ENCODE measurements at regions not wholly inside any gene's neighbourhood (a gene's known extent, or its start where the extent isn't known, plus 50 kb on each side); places are given as distances from the start of the nearest gene placed in this dataset.

- Histone ChIP-seq H3K9me3 (replicated peaks in 1 of 2; ENCODE audit: control insufficient read depth in 1 of 2, insufficient read depth in 1 of 2, low read length in 2 of 2) (no peaks in the 10 kb centered on the region), H3K27ac (ENCODE audit: low read depth in 1 of 2, low read length in 2 of 2) (no peak overlapping the region), H4K20me1 (ENCODE audit: insufficient read depth, low read length) (no peaks in the 10 kb centered on the region), H2AFZ (ENCODE audit: insufficient read depth, low read depth, low read length, poor library complexity, severe bottlenecking) (no peak overlapping the region), H3K27me3 (ENCODE audit: control insufficient read depth in 2 of 2, insufficient read depth in 2 of 2, low read length in 2 of 2) (no peaks in the 10 kb centered on the region), H3K4me1 (ENCODE audit: control insufficient read depth in 1 of 2, insufficient read depth in 2 of 2, low read length in 2 of 2) (peaks cover 14 to 25% of the 10 kb centered on the region in 2 donors), H3K9ac (ENCODE audit: insufficient read depth, low read length, poor library complexity, severe bottlenecking) (no peak overlapping the region), H3K36me3 (replicated peaks in 1 of 2; ENCODE audit: control insufficient read depth in 1 of 2, insufficient read depth in 2 of 2, low read length in 2 of 2) (no peaks in the 10 kb centered on the region), H3K79me2 (ENCODE audit: insufficient read depth, low read length) (no peaks in the 10 kb centered on the region), H3K4me3 (replicated peaks in 1 of 3; ENCODE audit: low read depth in 2 of 3, low read length in 3 of 3) (no peak overlapping the region), H3K4me2 (replicated peaks; ENCODE audit: extremely low read depth, low read length, poor library complexity, severe bottlenecking) (no peak overlapping the region)
- intact Hi-C loops (cut with micrococcal nuclease) = no loop called here
- no CpG with 5 or more reads among the region's 4 CpGs for WGBS (ENCODE audit: insufficient coverage)
- no peak overlapping the region for H3K4me3 Mint-ChIP-seq
- TF ChIP-seq, protein P1, sequence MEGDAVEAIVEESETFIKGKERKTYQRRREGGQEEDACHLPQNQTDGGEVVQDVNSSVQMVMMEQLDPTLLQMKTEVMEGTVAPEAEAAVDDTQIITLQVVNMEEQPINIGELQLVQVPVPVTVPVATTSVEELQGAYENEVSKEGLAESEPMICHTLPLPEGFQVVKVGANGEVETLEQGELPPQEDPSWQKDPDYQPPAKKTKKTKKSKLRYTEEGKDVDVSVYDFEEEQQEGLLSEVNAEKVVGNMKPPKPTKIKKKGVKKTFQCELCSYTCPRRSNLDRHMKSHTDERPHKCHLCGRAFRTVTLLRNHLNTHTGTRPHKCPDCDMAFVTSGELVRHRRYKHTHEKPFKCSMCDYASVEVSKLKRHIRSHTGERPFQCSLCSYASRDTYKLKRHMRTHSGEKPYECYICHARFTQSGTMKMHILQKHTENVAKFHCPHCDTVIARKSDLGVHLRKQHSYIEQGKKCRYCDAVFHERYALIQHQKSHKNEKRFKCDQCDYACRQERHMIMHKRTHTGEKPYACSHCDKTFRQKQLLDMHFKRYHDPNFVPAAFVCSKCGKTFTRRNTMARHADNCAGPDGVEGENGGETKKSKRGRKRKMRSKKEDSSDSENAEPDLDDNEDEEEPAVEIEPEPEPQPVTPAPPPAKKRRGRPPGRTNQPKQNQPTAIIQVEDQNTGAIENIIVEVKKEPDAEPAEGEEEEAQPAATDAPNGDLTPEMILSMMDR (IDR thresholded peaks at IDR 0.05) = no peak
- no peaks in the 10 kb centered on the region for H3K36me3 Mint-ChIP-seq
- H3K4me1 Mint-ChIP-seq = peaks cover 21% of the 10 kb centered on the region
- peaks cover 0 to 2% (median 0%) of the 10 kb centered on the region in 3 donors for H3K27me3 Mint-ChIP-seq (ENCODE audit: low read depth in 3 of 3)
- no peak overlapping the region for H3K27ac Mint-ChIP-seq
- no peak for DNase-seq
- H3K9me3 Mint-ChIP-seq = peaks cover 0 to 2% (median 0%) of the 10 kb centered on the region in 7 donors
These were observed 505.5 kb downstream of the LMO4 start for GRCh38 chr1:87834151-87834550.

DNA sequence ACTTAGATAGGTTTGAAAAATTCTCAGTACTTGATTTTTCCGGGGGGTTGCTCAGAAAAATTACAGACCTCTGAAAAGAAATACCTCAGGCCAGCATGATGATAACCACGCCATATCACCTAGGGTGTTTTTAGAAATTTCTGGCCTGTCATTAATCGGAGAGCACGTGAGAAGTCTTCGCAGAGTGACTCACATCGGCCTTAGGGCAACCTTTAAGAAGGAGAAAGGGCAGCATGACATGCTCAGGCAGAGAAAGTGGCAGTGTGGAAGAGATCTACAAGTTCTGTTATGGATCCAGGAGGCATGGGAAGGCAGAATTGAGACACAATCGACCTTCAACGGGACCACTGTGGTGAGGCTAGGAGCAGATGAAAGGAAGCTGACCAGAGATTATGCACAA lies 506.3 kb downstream of the LMO4 start:
- Histone ChIP-seq H4K20me1 (ENCODE audit: insufficient read depth, low read length) (no peaks in the 10 kb centered on the region), H3K27me3 (ENCODE audit: control insufficient read depth in 2 of 2, insufficient read depth in 2 of 2, low read length in 2 of 2) (no peaks in the 10 kb centered on the region), H3K9ac (ENCODE audit: insufficient read depth, low read length, poor library complexity, severe bottlenecking) (no peak overlapping the region), H2AFZ (ENCODE audit: insufficient read depth, low read depth, low read length, poor library complexity, severe bottlenecking) (no peak overlapping the region), H3K36me3 (replicated peaks in 1 of 2; ENCODE audit: control insufficient read depth in 1 of 2, insufficient read depth in 2 of 2, low read length in 2 of 2) (no peaks in the 10 kb centered on the region), H3K79me2 (ENCODE audit: insufficient read depth, low read length) (no peaks in the 10 kb centered on the region), H3K4me1 (ENCODE audit: control insufficient read depth in 1 of 2, insufficient read depth in 2 of 2, low read length in 2 of 2) (peaks cover 14 to 19% of the 10 kb centered on the region in 2 donors), H3K4me2 (replicated peaks; ENCODE audit: extremely low read depth, low read length, poor library complexity, severe bottlenecking) (no peak overlapping the region), H3K9me3 (replicated peaks in 1 of 2; ENCODE audit: control insufficient read depth in 1 of 2, insufficient read depth in 1 of 2, low read length in 2 of 2) (no peaks in the 10 kb centered on the region), H3K4me3 (replicated peaks in 1 of 3; ENCODE audit: low read depth in 2 of 3, low read length in 3 of 3) (no peak overlapping the region), H3K27ac (ENCODE audit: low read depth in 1 of 2, low read length in 2 of 2) (no peak overlapping the region)
- Mint-ChIP-seq H3K4me1 (peaks cover 21% of the 10 kb centered on the region), H3K36me3 (no peaks in the 10 kb centered on the region), H3K27ac (no peak overlapping the region), H3K9me3 (peaks cover 0 to 2% (median 0%) of the 10 kb centered on the region in 7 donors), H3K27me3 (ENCODE audit: low read depth in 3 of 3) (peaks cover 0 to 2% (median 0%) of the 10 kb centered on the region in 3 donors), H3K4me3 (no peak overlapping the region)
- 97% methylated on average over 7 of the region's 8 CpGs for WGBS (ENCODE audit: insufficient coverage)
- intact Hi-C loops (cut with micrococcal nuclease) = no loop called here
- TF ChIP-seq, protein P1 (IDR thresholded peaks at IDR 0.05) = no peak
- DNase-seq = no peak

All from CD14-positive monocyte (primary cell).